Panc1 (cell line): ENCODE measurements at regions not wholly inside any gene's neighbourhood (a gene's known extent, or its start where the extent isn't known, plus 50 kb on each side); places are given as distances from the start of the nearest gene placed in this dataset.

ENCODE experiments used
- POLR2AphosphoS5 ChIP-seq: IDR thresholded peaks from 2 replicates; pipeline ENCODE4 v1.6.1; 2012; ENCODE audit warnings: mild to moderate bottlenecking, low read depth, low read length, moderate library complexity
- REST ChIP-seq, 2 experiments: IDR thresholded peaks; 2 replicates each; pipeline ENCODE4 v1.6.1; 2011 to 2012; ENCODE audit warnings: low read depth in 2 of 2, control low read depth in 1 of 2, low read length in 1 of 2, mild to moderate bottlenecking in 1 of 2, moderate library complexity in 1 of 2; ENCODE audit not compliant: insufficient read depth in 1 of 2
- SIN3A ChIP-seq: IDR thresholded peaks from 2 replicates; pipeline ENCODE4 v1.6.1; 2012; ENCODE audit warnings: low read depth, mild to moderate bottlenecking, low read length, moderate library complexity, borderline replicate concordance; ENCODE audit not compliant: insufficient read depth
- TCF7L2 ChIP-seq: IDR thresholded peaks from 2 replicates; pipeline ENCODE4 v1.6.1; 2011; ENCODE audit warnings: mild to moderate bottlenecking, low read depth, low read length, inconsistent platforms
- TF ChIP-seq, protein P1 (sequence below): fragments of 450-650 bp; IDR thresholded peaks from 2 replicates; pipeline ENCODE4 v1.5.1; 2017; ENCODE audit warnings: mild to moderate bottlenecking

GRCh38 chr10:52598936-52599335 lies 173.6 kb downstream of the MBL2 start:
- TF ChIP-seq POLR2AphosphoS5 (no peak), TCF7L2 (no peak), REST (IDR thresholded peaks at IDR 0.05; ENCODE audit: insufficient read depth in 1 of 2, low read depth in 2 of 2, low read length in 1 of 2) (no peak), SIN3A (no peak)
- TF ChIP-seq, protein P1, sequence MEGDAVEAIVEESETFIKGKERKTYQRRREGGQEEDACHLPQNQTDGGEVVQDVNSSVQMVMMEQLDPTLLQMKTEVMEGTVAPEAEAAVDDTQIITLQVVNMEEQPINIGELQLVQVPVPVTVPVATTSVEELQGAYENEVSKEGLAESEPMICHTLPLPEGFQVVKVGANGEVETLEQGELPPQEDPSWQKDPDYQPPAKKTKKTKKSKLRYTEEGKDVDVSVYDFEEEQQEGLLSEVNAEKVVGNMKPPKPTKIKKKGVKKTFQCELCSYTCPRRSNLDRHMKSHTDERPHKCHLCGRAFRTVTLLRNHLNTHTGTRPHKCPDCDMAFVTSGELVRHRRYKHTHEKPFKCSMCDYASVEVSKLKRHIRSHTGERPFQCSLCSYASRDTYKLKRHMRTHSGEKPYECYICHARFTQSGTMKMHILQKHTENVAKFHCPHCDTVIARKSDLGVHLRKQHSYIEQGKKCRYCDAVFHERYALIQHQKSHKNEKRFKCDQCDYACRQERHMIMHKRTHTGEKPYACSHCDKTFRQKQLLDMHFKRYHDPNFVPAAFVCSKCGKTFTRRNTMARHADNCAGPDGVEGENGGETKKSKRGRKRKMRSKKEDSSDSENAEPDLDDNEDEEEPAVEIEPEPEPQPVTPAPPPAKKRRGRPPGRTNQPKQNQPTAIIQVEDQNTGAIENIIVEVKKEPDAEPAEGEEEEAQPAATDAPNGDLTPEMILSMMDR: no peak
